ENCODE measurements at regions not wholly inside any gene's neighbourhood (a gene's known extent, or its start where the extent isn't known, plus 50 kb on each side); places are given as distances from the start of the nearest gene placed in this dataset.

- no peaks in the 10 kb centered on the region for H3K27me3 ChIP-seq (ENCODE audit: insufficient read depth, low read depth, low read length)
- no peaks in the 10 kb centered on the region for H3K79me2 ChIP-seq (replicated peaks; ENCODE audit: insufficient read depth, low read length)
- H2AFZ ChIP-seq (ENCODE audit: low read depth, low read length) = no peak overlapping the region
- no peaks in the 10 kb centered on the region for H3K36me3 ChIP-seq (ENCODE audit: insufficient read depth, low read length)
- no peaks in the 10 kb centered on the region for H3K9me2 ChIP-seq (ENCODE audit: insufficient read depth, low read length)
- no peak overlapping the region for H3K4me2 ChIP-seq (ENCODE audit: low read length)
- H3K27ac ChIP-seq (ENCODE audit: low read length) = no peak overlapping the region
- H3K9ac ChIP-seq (ENCODE audit: low read length) = no peak overlapping the region
- no peaks in the 10 kb centered on the region for H3K9me3 ChIP-seq (ENCODE audit: low read length)
- no peaks in the 10 kb centered on the region for H4K20me1 ChIP-seq (ENCODE audit: insufficient read depth)
- no peak overlapping the region for H3K4me3 ChIP-seq (ENCODE audit: low read length)
- TF ChIP-seq MXI1 (conservative IDR thresholded peaks at IDR 0.05; ENCODE audit: poor library complexity, severe bottlenecking) = no peak
- TF ChIP-seq, protein P1, sequence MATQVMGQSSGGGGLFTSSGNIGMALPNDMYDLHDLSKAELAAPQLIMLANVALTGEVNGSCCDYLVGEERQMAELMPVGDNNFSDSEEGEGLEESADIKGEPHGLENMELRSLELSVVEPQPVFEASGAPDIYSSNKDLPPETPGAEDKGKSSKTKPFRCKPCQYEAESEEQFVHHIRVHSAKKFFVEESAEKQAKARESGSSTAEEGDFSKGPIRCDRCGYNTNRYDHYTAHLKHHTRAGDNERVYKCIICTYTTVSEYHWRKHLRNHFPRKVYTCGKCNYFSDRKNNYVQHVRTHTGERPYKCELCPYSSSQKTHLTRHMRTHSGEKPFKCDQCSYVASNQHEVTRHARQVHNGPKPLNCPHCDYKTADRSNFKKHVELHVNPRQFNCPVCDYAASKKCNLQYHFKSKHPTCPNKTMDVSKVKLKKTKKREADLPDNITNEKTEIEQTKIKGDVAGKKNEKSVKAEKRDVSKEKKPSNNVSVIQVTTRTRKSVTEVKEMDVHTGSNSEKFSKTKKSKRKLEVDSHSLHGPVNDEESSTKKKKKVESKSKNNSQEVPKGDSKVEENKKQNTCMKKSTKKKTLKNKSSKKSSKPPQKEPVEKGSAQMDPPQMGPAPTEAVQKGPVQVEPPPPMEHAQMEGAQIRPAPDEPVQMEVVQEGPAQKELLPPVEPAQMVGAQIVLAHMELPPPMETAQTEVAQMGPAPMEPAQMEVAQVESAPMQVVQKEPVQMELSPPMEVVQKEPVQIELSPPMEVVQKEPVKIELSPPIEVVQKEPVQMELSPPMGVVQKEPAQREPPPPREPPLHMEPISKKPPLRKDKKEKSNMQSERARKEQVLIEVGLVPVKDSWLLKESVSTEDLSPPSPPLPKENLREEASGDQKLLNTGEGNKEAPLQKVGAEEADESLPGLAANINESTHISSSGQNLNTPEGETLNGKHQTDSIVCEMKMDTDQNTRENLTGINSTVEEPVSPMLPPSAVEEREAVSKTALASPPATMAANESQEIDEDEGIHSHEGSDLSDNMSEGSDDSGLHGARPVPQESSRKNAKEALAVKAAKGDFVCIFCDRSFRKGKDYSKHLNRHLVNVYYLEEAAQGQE (IDR thresholded peaks at IDR 0.05; ENCODE audit: borderline replicate concordance) = no peak
- no peak for TF ChIP-seq EZH2 (IDR thresholded peaks at IDR 0.05; ENCODE audit: borderline replicate concordance, insufficient read depth, low read length, poor library complexity, severe bottlenecking)
- TF ChIP-seq SMC3 (conservative IDR thresholded peaks at IDR 0.05; ENCODE audit: poor library complexity) = no peak
- TF ChIP-seq, protein P2, sequence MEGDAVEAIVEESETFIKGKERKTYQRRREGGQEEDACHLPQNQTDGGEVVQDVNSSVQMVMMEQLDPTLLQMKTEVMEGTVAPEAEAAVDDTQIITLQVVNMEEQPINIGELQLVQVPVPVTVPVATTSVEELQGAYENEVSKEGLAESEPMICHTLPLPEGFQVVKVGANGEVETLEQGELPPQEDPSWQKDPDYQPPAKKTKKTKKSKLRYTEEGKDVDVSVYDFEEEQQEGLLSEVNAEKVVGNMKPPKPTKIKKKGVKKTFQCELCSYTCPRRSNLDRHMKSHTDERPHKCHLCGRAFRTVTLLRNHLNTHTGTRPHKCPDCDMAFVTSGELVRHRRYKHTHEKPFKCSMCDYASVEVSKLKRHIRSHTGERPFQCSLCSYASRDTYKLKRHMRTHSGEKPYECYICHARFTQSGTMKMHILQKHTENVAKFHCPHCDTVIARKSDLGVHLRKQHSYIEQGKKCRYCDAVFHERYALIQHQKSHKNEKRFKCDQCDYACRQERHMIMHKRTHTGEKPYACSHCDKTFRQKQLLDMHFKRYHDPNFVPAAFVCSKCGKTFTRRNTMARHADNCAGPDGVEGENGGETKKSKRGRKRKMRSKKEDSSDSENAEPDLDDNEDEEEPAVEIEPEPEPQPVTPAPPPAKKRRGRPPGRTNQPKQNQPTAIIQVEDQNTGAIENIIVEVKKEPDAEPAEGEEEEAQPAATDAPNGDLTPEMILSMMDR (IDR thresholded peaks at IDR 0.05; ENCODE audit: poor library complexity, severe bottlenecking) = no peak
- TF ChIP-seq RAD21 (conservative IDR thresholded peaks at IDR 0.05) = no peak
- TF ChIP-seq POLR2AphosphoS5 (IDR thresholded peaks at IDR 0.05) = no peak
- no peak for TF ChIP-seq TAF1 (IDR thresholded peaks at IDR 0.05; ENCODE audit: low read depth)
- TF ChIP-seq EP300 (conservative IDR thresholded peaks at IDR 0.05; ENCODE audit: poor library complexity, severe bottlenecking) = no peak
- H3F3A ChIP-seq (ENCODE audit: insufficient read depth, low read length, poor library complexity, severe bottlenecking) = no peaks in the 10 kb centered on the region
Observed at GRCh38 chr6:12624142-12624837, 92.3 kb upstream of the PHACTR1 start.

- no peak overlapping the region for H3K4me2 ChIP-seq (ENCODE audit: low read length)
- no peak overlapping the region for H2AFZ ChIP-seq (ENCODE audit: low read depth, low read length)
- no peaks in the 10 kb centered on the region for H3F3A ChIP-seq (ENCODE audit: insufficient read depth, low read length, poor library complexity, severe bottlenecking)
- H4K20me1 ChIP-seq (ENCODE audit: insufficient read depth) = no peaks in the 10 kb centered on the region
- no peaks in the 10 kb centered on the region for H3K79me2 ChIP-seq (replicated peaks; ENCODE audit: insufficient read depth, low read length)
- H3K9ac ChIP-seq (ENCODE audit: low read length) = no peak overlapping the region
- H3K36me3 ChIP-seq (ENCODE audit: insufficient read depth, low read length) = no peaks in the 10 kb centered on the region
- H3K27me3 ChIP-seq (ENCODE audit: insufficient read depth, low read depth, low read length) = no peaks in the 10 kb centered on the region
- H3K9me3 ChIP-seq (ENCODE audit: low read length) = no peaks in the 10 kb centered on the region
- TF ChIP-seq EP300 (conservative IDR thresholded peaks at IDR 0.05; ENCODE audit: poor library complexity, severe bottlenecking) = no peak
- TF ChIP-seq, protein P2 (IDR thresholded peaks at IDR 0.05; ENCODE audit: poor library complexity, severe bottlenecking) = no peak
- TF ChIP-seq MXI1 (conservative IDR thresholded peaks at IDR 0.05; ENCODE audit: poor library complexity, severe bottlenecking) = no peak
- TF ChIP-seq POLR2AphosphoS5 (IDR thresholded peaks at IDR 0.05) = no peak
- no peak for TF ChIP-seq EZH2 (IDR thresholded peaks at IDR 0.05; ENCODE audit: borderline replicate concordance, insufficient read depth, low read length, poor library complexity, severe bottlenecking)
- no peak for TF ChIP-seq SMC3 (conservative IDR thresholded peaks at IDR 0.05; ENCODE audit: poor library complexity)
- TF ChIP-seq, protein P1 (IDR thresholded peaks at IDR 0.05; ENCODE audit: borderline replicate concordance) = no peak
- TF ChIP-seq RAD21 (conservative IDR thresholded peaks at IDR 0.05) = no peak
- no peak for TF ChIP-seq TAF1 (IDR thresholded peaks at IDR 0.05; ENCODE audit: low read depth)
- no peaks in the 10 kb centered on the region for H3K9me2 ChIP-seq (ENCODE audit: insufficient read depth, low read length)
- no peak overlapping the region for H3K27ac ChIP-seq (ENCODE audit: low read length)
- no peak overlapping the region for H3K4me3 ChIP-seq (ENCODE audit: low read length)
Observed at GRCh38 chr6:12627053-12627452, 89.5 kb upstream of the PHACTR1 start.
